Inflammatory macrophage treated with lipopolysaccharide for 4 hours (primary cell): ENCODE measurements at regions not wholly inside any gene's neighbourhood (a gene's known extent, or its start where the extent isn't known, plus 50 kb on each side); places are given as distances from the start of the nearest gene placed in this dataset.

Source experiments
- DNase-seq: peaks from one replicate; pipeline ENCODE4 v3.0.0-alpha.2; 2020

- DNase-seq: no peak
Observed at GRCh38 chr14:30077946-30078345, 150.3 kb upstream of the PRKD1 start.

- no peak for DNase-seq
Observed at GRCh38 chr14:30078811-30079402, 151.3 kb upstream of the PRKD1 start.

- DNase-seq: no peak
Observed at GRCh38 chr14:30082486-30082885, 154.8 kb upstream of the PRKD1 start.

- DNase-seq: no peak
Observed at GRCh38 chr14:30084811-30085210, 157.2 kb upstream of the PRKD1 start.

- DNase-seq: no peak
Observed at GRCh38 chr14:30085943-30086342, 158.3 kb upstream of the PRKD1 start.

- DNase-seq: no peak
Observed at GRCh38 chr14:30088620-30089019, 161.0 kb upstream of the PRKD1 start.

- no peak for DNase-seq
Observed at GRCh38 chr14:30108975-30109700, 181.5 kb upstream of the PRKD1 start.

GRCh38 chr14:30114051-30114450 is 186.4 kb upstream of the PRKD1 start:
- no peak for DNase-seq

GRCh38 chr14:30115756-30116155 is 188.1 kb upstream of the PRKD1 start:
- no peak for DNase-seq

GRCh38 chr14:30118992-30119640 is 191.5 kb upstream of the PRKD1 start:
- DNase-seq: no peak

GRCh38 chr14:30125322-30125979 is 197.8 kb upstream of the PRKD1 start:
- no peak for DNase-seq

GRCh38 chr14:30129807-30130206 is 202.2 kb upstream of the PRKD1 start:
- no peak for DNase-seq

GRCh38 chr14:30131581-30132097 is 204.0 kb upstream of the PRKD1 start:
- DNase-seq: no peak

GRCh38 chr14:30132196-30132595 is 204.5 kb upstream of the PRKD1 start:
- DNase-seq: no peak

GRCh38 chr14:30134936-30135335 is 207.3 kb upstream of the PRKD1 start:
- DNase-seq: no peak

- no peak for DNase-seq
Observed at GRCh38 chr14:30138567-30138966, 210.9 kb upstream of the PRKD1 start.

GRCh38 chr14:30142216-30142615 is 214.6 kb upstream of the PRKD1 start:
- no peak for DNase-seq

- no peak for DNase-seq
Observed at GRCh38 chr14:30143627-30144026, 216.0 kb upstream of the PRKD1 start.

- DNase-seq: no peak
Observed at GRCh38 chr14:30153717-30154116, 226.1 kb upstream of the PRKD1 start.

GRCh38 chr14:30156571-30156970 is 228.9 kb upstream of the PRKD1 start:
- DNase-seq: no peak

- no peak for DNase-seq
Observed at GRCh38 chr14:30158299-30158698, 230.7 kb upstream of the PRKD1 start.

GRCh38 chr14:30159374-30159773 is 231.7 kb upstream of the PRKD1 start:
- DNase-seq: no peak

- DNase-seq: no peak
Observed at GRCh38 chr14:30160608-30161007, 233.0 kb upstream of the PRKD1 start.

GRCh38 chr14:30162066-30162465 is 234.4 kb upstream of the PRKD1 start:
- no peak for DNase-seq
